ENCODE measurements at regions not wholly inside any gene's neighbourhood (a gene's known extent, or its start where the extent isn't known, plus 50 kb on each side); places are given as distances from the start of the nearest gene placed in this dataset.
"Not testable (repeated sequence)": the region's sequence is repeated elsewhere in the genome, so short reads cannot be mapped to it uniquely, and the experiment has no call there.

DNA sequence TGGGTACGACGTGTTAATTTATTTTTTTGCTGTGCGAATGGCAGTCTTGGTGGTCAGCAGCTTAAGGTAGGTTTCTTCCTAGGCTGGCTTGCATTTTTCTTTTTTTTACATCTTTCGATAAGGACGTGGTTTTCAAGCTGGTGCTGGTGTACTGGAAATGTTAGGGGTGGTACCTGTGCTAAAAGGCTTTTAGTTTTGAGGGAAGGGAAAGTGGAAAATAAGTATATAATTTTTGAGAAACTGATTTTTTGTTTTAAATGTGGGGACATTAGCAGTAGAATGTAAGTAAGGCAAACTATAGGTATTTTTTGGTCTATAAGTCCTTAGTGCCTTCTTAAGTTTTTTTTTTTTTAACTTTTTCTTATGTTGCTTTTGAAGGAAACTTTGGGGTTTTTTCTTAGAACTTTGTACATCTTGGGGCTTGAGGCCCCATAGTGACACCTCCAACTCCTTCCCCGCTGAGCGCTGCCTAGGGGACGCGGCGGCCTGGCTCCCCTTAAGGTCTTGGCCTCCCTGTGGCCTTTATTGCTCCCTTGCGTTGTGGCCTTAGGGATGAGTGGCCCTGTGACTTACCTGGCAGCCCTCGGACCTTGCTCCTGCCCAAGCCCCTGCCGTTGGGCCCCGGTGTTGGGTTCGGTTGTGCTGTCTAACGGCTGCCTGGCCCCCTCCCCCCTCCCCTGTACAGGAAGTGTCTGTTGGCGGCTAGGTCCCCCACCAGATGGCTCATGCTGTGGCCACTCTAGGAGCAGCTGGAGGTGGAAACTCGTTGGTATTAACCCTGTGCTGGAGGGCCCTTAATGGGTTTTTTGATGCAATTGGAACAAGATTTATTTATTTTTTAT lies 88.0 kb upstream of the RPRML start:
- peak; percentile 76 for ATAC-seq

DNA sequence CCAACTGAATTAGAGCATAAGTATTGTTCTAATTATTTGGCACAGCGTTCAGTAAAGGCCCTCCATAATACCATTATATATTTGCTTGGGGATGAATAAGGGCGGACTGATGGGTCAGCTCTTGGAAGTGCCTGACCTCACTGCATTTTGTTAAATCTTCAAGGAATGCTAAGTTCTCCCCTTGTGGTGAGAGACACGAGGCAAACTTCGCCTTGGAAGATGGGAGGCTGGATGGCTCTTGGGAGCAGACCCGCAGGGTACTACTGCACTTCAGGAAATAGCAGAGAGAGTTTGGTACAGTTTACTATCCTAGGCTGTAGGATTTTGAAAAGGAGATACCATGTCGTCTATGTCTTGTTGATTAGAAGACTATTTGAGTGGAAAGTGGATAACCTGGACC lies 87.0 kb upstream of the RPRML start:
- no peak for ATAC-seq

DNA sequence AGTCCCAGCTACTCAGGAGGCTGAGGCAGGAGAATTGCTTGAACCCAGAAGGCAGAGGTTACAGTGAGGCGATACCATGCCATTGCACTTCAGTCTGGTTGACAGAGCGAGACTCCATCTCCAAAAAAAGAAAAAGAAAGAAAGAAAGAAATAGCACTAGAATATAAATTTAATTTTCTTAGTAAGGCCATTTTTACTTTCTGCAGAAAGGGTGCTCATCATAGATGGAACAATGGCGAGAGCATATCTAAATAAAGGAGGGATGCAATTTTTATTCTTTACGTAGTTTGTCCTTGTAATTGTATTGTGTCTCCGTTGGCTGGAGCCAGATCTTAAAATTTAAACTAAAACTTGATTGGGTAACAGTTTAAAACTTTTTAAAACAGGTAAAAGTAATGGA lies 85.6 kb upstream of the RPRML start:
- ATAC-seq, result no peak

DNA sequence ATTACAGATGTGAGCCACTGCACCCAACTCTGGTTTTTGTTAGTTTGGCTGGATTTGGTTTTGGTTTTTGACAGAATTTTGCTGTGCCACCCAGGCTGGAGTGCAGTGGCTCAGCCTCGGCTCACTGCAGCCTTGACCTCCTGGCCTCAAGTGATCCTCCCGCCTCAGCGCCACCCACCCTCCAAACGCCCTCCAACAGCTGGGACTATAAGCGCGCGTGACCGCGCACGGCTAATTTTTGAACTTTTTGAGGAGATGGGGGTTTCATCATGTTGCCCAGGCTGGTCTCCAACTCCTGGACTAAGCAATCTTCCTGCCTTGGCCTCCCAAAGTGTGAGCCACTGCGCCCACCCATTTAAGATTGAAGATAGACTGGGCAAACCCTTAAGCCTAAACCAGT lies 84.4 kb upstream of the RPRML start:
- no peak for ATAC-seq

DNA sequence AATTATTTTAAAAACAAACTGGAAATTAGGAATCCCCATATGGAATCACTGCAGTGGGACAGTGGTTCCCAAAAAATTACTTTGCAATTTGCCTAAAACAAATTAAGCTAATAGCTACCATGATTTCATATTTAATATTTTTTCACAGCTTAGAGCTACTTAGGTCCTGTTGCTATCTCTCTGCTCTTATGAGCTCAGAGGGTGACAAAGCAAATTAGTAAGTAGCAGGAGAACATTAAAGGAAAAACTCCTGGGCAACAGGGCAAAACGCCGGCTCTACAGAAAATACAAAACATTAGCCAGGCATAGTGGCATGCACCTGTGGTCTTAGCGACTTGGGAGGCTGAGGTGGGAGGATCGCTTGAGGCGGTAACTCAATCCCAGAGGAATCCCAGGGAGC lies 83.8 kb upstream of the RPRML start:
- ATAC-seq, result not testable (repeated sequence)

DNA sequence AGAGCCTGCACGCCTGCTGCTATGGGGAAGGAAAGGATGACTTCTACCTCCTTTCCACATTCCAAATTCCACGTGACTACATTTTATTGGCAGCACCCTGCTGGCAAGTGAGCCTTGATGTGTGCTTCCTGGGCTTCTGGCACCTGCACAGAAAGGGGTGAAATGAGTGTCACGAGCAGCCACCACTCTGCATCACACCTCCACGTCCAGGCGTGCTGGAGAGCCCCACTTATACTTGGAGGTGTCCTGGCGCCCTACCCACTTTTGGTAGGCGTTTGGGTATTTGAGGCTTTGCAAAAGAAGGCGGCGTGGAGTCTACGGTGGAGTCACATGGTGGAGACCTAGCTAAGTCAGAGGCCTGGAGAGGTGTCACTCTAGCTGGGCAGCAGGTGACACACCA lies 81.0 kb upstream of the RPRML start:
- ATAC-seq, result not testable (repeated sequence)

DNA sequence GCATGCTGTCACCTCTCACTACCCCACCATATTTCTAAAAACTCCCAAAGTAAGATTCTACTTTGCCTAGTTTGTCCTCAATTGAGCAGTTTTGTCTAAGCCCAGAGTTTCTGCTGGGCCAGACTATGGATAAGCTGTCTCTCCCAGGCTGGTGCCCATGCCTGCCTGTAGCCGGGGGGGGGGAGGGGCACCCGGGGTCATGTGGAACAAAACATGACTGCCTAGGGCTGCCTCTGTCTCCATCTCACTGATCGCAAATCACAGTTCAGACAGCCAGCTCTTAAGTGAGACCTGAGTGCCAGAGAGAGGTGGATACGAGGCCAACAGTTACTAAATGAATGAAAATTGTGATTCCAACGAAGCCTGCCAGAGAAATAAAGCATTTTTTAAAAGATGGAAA lies 78.8 kb upstream of the RPRML start:
- no peak for ATAC-seq

DNA sequence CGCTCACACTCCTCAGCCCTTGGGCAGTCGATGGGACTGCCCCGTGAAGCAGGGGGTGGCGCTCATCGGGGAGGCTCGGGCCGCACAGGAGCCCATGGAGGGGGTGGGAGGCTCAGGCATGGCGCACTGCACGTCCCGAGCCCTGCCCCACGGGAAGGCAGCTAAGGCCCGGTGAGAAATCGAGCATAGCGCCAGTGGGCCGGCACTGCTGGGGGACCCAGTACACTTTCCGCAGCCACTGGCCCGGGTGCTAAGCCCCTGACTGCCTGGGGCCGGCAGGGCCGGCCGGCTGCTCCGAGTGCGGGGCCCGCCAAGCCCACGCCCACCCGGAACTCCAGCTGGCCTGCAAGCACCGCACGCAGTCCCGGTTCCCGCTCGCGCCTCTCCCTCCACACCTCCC lies 78.2 kb upstream of the RPRML start:
- ATAC-seq, result not testable (repeated sequence)

DNA sequence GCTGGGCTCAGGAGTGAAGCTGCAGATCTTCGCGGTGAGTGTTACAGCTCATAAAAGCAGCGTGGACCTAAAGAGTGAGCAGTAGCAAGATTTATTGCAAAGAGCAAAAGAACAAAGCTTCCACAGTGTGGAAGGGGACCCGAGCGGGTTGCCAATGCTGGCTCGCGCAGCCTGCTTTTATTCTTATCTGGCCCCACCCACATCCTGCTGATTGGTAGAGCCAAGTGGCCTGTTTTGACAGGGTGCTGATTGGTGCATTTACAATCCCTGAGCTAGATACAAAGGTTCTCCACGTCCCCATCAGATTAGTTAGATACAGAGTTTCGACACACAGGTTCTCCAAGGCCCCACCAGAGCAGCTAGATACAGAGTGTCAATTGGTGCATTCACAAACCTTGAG lies 77.6 kb upstream of the RPRML start:
- not testable (repeated sequence) for ATAC-seq

Measured in esophagus mucosa (tissue), 1 donor.